Stimulated activated CD8-positive, alpha-beta memory T cell treated with anti-CD3 and anti-CD28 coated beads, Interleukin-15, amount 100 ng/mL, for 48 hours (primary cell): ENCODE measurements at regions not wholly inside any gene's neighbourhood (a gene's known extent, or its start where the extent isn't known, plus 50 kb on each side); places are given as distances from the start of the nearest gene placed in this dataset.
"Not testable (repeated sequence)": the region's sequence is repeated elsewhere in the genome, so short reads cannot be mapped to it uniquely, and the experiment has no call there.

ENCODE experiments used
- DNase-seq, 2 donors: peaks; one replicate each; pipeline ENCODE4 v3.0.0-alpha.2; 2020; ENCODE audit warnings: low read depth in 2 of 2

GRCh38 chr18:4544142-4544541, 89.0 kb upstream of the DLGAP1 start:
- DNase-seq = no peak

GRCh38 chr18:4543711-4544110, 88.6 kb upstream of the DLGAP1 start:
- no peak for DNase-seq

- DNase-seq = no peak
Observed at GRCh38 chr18:4541588-4541987, 86.5 kb upstream of the DLGAP1 start.

- DNase-seq = no peak
Observed at GRCh38 chr18:4536447-4536846, 81.3 kb upstream of the DLGAP1 start.

- DNase-seq = no peak
Observed at GRCh38 chr18:4528405-4528804, 73.3 kb upstream of the DLGAP1 start.

GRCh38 chr18:4527826-4528225, 72.7 kb upstream of the DLGAP1 start:
- not testable (repeated sequence) for DNase-seq

- DNase-seq = no peak
Observed at GRCh38 chr18:4524096-4524495, 69.0 kb upstream of the DLGAP1 start.

GRCh38 chr18:4511166-4511565, 56.1 kb upstream of the DLGAP1 start:
- no peak for DNase-seq

GRCh38 chr18:4510711-4511110, 55.6 kb upstream of the DLGAP1 start:
- DNase-seq = no peak

GRCh38 chr18:4510160-4510559, 55.1 kb upstream of the DLGAP1 start:
- DNase-seq = no peak
